Panc1 (cell line): ENCODE measurements at regions not wholly inside any gene's neighbourhood (a gene's known extent, or its start where the extent isn't known, plus 50 kb on each side); places are given as distances from the start of the nearest gene placed in this dataset.

Source experiments
- ATAC-seq: fragments of 200-7000 bp; cut with Tn5 transposase; 2 replicates; pipeline ENCODE4 v1.9.1; 2020; ENCODE audit warnings: mild to moderate bottlenecking, moderate library complexity
- BruUV-seq: library from RNA; stranded (reverse); fragments of 400-500 nt; replicated peaks from 2 replicates; lab custom pipeline; 2021; lab: Mats Ljungman, UMichigan
- CTCF ChIA-PET: fragments of 300-600 bp; sonication (Branson Sonifier 250); formaldehyde crosslinking; loops from one replicate; lab custom pipeline; 2022; ENCODE audit warnings: antibody characterized with exemption; lab: Charles Lee
- POLR2A ChIA-PET: fragments of 300-600 bp; sonication (Branson Sonifier 250); formaldehyde crosslinking; loops from one replicate; lab custom pipeline; 2022; ENCODE audit warnings: antibody characterized with exemption; lab: Charles Lee
- DNase-seq: peaks from one replicate; pipeline ENCODE4 v3.0.0-alpha.2; 2010; ENCODE audit warnings: low read depth, low spot score
- H3K27ac ChIP-seq: 2 replicates; pipeline ENCODE4 v1.5.1; 2011; ENCODE audit warnings: mild to moderate bottlenecking, low read length, inconsistent platforms
- H3K27me3 ChIP-seq: fragments of 200-500 bp; sonication (Bioruptor generic); 2 replicates; pipeline ENCODE4 v1.6.0; 2014; ENCODE audit warnings: low read length, inconsistent platforms; ENCODE audit not compliant: control insufficient read depth, insufficient read depth
- H3K36me3 ChIP-seq: fragments of 200-500 bp; sonication (Bioruptor generic); 2 replicates; pipeline ENCODE4 v1.5.1; 2014; ENCODE audit warnings: inconsistent platforms, mild to moderate bottlenecking, low read length, moderate library complexity; ENCODE audit not compliant: control insufficient read depth, insufficient read depth
- H3K4me1 ChIP-seq: 2 replicates; pipeline ENCODE4 v1.5.1; 2011; ENCODE audit warnings: inconsistent platforms, mild to moderate bottlenecking, low read length, moderate library complexity; ENCODE audit not compliant: control insufficient read depth, insufficient read depth
- H3K4me3 ChIP-seq, 2 experiments: 2 replicates each; pipeline ENCODE4 v1.5.1; 2011 to 2012; ENCODE audit warnings: low read depth in 2 of 2, low read length in 2 of 2, mild to moderate bottlenecking in 2 of 2, inconsistent platforms in 1 of 2, moderate library complexity in 1 of 2
- H3K9me3 ChIP-seq: fragments of 200-500 bp; sonication (Bioruptor generic); 2 replicates; pipeline ENCODE4 v1.5.1; 2014; ENCODE audit warnings: low read depth, mild to moderate bottlenecking, inconsistent platforms, low read length, moderate library complexity; ENCODE audit not compliant: control insufficient read depth, insufficient read depth
- POLR2AphosphoS5 ChIP-seq: IDR thresholded peaks from 2 replicates; pipeline ENCODE4 v1.6.1; 2012; ENCODE audit warnings: mild to moderate bottlenecking, low read depth, low read length, moderate library complexity
- SIN3A ChIP-seq: IDR thresholded peaks from 2 replicates; pipeline ENCODE4 v1.6.1; 2012; ENCODE audit warnings: low read depth, mild to moderate bottlenecking, low read length, moderate library complexity, borderline replicate concordance; ENCODE audit not compliant: insufficient read depth
- TCF7L2 ChIP-seq: IDR thresholded peaks from 2 replicates; pipeline ENCODE4 v1.6.1; 2011; ENCODE audit warnings: mild to moderate bottlenecking, low read depth, low read length, inconsistent platforms
- in situ Hi-C: cut with HindIII; loops from 2 replicates; pipeline ENCODE4 v1.10.0; 2016; ENCODE audit warnings: low sequenced_read_pairs, low pct_unique_long_range_greater_than_20kb
- intact Hi-C: fragments of 100-400 bp; cut with micrococcal nuclease; formaldehyde crosslinking; loops from one replicate; pipeline ENCODE4 v1.10.0; 2022; ENCODE audit not compliant: unreplicated experiment
- TF ChIP-seq, protein P1 (sequence below), 2 experiments: IDR thresholded peaks; 2 replicates each; pipeline ENCODE4 v1.6.1; 2011 to 2012; ENCODE audit warnings: low read depth in 2 of 2, control low read depth in 1 of 2, low read length in 1 of 2, mild to moderate bottlenecking in 1 of 2, moderate library complexity in 1 of 2; ENCODE audit not compliant: insufficient read depth in 1 of 2
- TF ChIP-seq, protein P2 (sequence below): fragments of 450-650 bp; IDR thresholded peaks from 2 replicates; pipeline ENCODE4 v1.5.1; 2017; ENCODE audit warnings: mild to moderate bottlenecking

- in situ Hi-C loops (no loop called here), intact Hi-C loops (no loop called here)
- ChIA-PET POLR2A (no interaction called here), CTCF (no interaction called here)
- H3K9me3 ChIP-seq, result no peaks in the 10 kb centered on the region
- no TSS peak for BruUV-seq
- H3K4me3 ChIP-seq, result no peak overlapping the region
- no peak for DNase-seq
- TF ChIP-seq, protein P1, sequence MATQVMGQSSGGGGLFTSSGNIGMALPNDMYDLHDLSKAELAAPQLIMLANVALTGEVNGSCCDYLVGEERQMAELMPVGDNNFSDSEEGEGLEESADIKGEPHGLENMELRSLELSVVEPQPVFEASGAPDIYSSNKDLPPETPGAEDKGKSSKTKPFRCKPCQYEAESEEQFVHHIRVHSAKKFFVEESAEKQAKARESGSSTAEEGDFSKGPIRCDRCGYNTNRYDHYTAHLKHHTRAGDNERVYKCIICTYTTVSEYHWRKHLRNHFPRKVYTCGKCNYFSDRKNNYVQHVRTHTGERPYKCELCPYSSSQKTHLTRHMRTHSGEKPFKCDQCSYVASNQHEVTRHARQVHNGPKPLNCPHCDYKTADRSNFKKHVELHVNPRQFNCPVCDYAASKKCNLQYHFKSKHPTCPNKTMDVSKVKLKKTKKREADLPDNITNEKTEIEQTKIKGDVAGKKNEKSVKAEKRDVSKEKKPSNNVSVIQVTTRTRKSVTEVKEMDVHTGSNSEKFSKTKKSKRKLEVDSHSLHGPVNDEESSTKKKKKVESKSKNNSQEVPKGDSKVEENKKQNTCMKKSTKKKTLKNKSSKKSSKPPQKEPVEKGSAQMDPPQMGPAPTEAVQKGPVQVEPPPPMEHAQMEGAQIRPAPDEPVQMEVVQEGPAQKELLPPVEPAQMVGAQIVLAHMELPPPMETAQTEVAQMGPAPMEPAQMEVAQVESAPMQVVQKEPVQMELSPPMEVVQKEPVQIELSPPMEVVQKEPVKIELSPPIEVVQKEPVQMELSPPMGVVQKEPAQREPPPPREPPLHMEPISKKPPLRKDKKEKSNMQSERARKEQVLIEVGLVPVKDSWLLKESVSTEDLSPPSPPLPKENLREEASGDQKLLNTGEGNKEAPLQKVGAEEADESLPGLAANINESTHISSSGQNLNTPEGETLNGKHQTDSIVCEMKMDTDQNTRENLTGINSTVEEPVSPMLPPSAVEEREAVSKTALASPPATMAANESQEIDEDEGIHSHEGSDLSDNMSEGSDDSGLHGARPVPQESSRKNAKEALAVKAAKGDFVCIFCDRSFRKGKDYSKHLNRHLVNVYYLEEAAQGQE (IDR thresholded peaks at IDR 0.05; ENCODE audit: insufficient read depth in 1 of 2, low read depth in 2 of 2, low read length in 1 of 2), result no peak
- no peak for TF ChIP-seq POLR2AphosphoS5
- TF ChIP-seq, protein P2, sequence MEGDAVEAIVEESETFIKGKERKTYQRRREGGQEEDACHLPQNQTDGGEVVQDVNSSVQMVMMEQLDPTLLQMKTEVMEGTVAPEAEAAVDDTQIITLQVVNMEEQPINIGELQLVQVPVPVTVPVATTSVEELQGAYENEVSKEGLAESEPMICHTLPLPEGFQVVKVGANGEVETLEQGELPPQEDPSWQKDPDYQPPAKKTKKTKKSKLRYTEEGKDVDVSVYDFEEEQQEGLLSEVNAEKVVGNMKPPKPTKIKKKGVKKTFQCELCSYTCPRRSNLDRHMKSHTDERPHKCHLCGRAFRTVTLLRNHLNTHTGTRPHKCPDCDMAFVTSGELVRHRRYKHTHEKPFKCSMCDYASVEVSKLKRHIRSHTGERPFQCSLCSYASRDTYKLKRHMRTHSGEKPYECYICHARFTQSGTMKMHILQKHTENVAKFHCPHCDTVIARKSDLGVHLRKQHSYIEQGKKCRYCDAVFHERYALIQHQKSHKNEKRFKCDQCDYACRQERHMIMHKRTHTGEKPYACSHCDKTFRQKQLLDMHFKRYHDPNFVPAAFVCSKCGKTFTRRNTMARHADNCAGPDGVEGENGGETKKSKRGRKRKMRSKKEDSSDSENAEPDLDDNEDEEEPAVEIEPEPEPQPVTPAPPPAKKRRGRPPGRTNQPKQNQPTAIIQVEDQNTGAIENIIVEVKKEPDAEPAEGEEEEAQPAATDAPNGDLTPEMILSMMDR, result no peak
- no peak for TF ChIP-seq TCF7L2
- no peak for TF ChIP-seq SIN3A
- no peak overlapping the region for H3K27ac ChIP-seq
- H3K4me1 ChIP-seq, result no peaks in the 10 kb centered on the region
- ATAC-seq, result no peak
- H3K36me3 ChIP-seq, result no peaks in the 10 kb centered on the region
- no peaks in the 10 kb centered on the region; the same call in 1 of the 2 replicates for H3K27me3 ChIP-seq
Observed at GRCh38 chr3:137469263-137469662, 294.9 kb upstream of the SOX14 start.

GRCh38 chr3:137471130-137471529, 293.0 kb upstream of the SOX14 start:
- Histone ChIP-seq H3K9me3 (no peaks in the 10 kb centered on the region), H3K4me3 (no peak overlapping the region), H3K27ac (no peak overlapping the region), H3K27me3 (no peaks in the 10 kb centered on the region; the same call in 1 of the 2 replicates), H3K36me3 (no peaks in the 10 kb centered on the region), H3K4me1 (no peaks in the 10 kb centered on the region)
- ATAC-seq (no peak), DNase-seq (no peak)
- in situ Hi-C loops, result no loop called here
- intact Hi-C loops, result no loop called here
- TF ChIP-seq, protein P2, result no peak
- TF ChIP-seq SIN3A (no peak), TCF7L2 (no peak), POLR2AphosphoS5 (no peak)
- TF ChIP-seq, protein P1 (IDR thresholded peaks at IDR 0.05; ENCODE audit: insufficient read depth in 1 of 2, low read depth in 2 of 2, low read length in 1 of 2), result no peak
- no TSS peak for BruUV-seq
- ChIA-PET CTCF (no interaction called here), POLR2A (no interaction called here)
